H1 (cell line): ENCODE measurements at regions not wholly inside any gene's neighbourhood (a gene's known extent, or its start where the extent isn't known, plus 50 kb on each side); places are given as distances from the start of the nearest gene placed in this dataset.

Experiments
- CTCF ChIA-PET: fragments of 300-600 bp; sonication (Branson Sonifier 250); formaldehyde crosslinking; loops from one replicate; lab custom pipeline; 2021; ENCODE audit not compliant: partially characterized antibody; lab: Charles Lee
- POLR2A ChIA-PET: fragments of 300-600 bp; sonication (Branson Sonifier 250); formaldehyde crosslinking; loops from one replicate; lab custom pipeline; 2021; ENCODE audit warnings: inconsistent platforms; ENCODE audit not compliant: partially characterized antibody; lab: Charles Lee
- DNase-seq, 2 experiments: peaks; one replicate each; pipeline versions ENCODE4 v3.0.0 to v3.0.0-alpha.2; 2010 to 2022; ENCODE audit warnings: low spot score in 2 of 2, low read depth in 1 of 2, mixed read lengths in 1 of 2
- FAIRE-seq: peaks from 2 replicates; lab custom pipeline; 2011; peaks lifted over from hg19 to GRCh38; lab: Jason Lieb, UNC
- H2AFZ ChIP-seq: 2 replicates; pipeline ENCODE4 v1.8.1; 2012; ENCODE audit warnings: low read length, inconsistent platforms
- H2AK5ac ChIP-seq: 2 replicates; pipeline ENCODE4 v1.6.1; 2013; ENCODE audit warnings: low read depth, low read length
- H2BK120ac ChIP-seq: replicated peaks from 2 replicates; pipeline ENCODE3; 2013; ENCODE audit warnings: low read depth, low read length, inconsistent platforms
- H2BK12ac ChIP-seq: 2 replicates; pipeline ENCODE4 v1.6.1; 2013; ENCODE audit warnings: low read depth, low read length
- H2BK15ac ChIP-seq: 2 replicates; pipeline ENCODE4 v1.6.1; 2013; ENCODE audit warnings: low read length
- H2BK20ac ChIP-seq: 2 replicates; pipeline ENCODE4 v1.6.1; 2013; ENCODE audit warnings: low read length
- H2BK5ac ChIP-seq: 2 replicates; pipeline ENCODE4 v1.6.1; 2013; ENCODE audit warnings: low read depth, low read length
- H3K14ac ChIP-seq: 2 replicates; pipeline ENCODE4 v1.6.1; 2013; ENCODE audit warnings: inconsistent platforms; ENCODE audit not compliant: insufficient read length
- H3K18ac ChIP-seq: 2 replicates; pipeline ENCODE4 v1.6.1; 2013; ENCODE audit warnings: low read length; ENCODE audit errors: extremely low read depth
- H3K23ac ChIP-seq: 2 replicates; pipeline ENCODE4 v1.6.1; 2013; ENCODE audit warnings: inconsistent platforms; ENCODE audit not compliant: insufficient read length
- H3K23me2 ChIP-seq: 2 replicates; pipeline ENCODE4 v1.6.1; 2013; ENCODE audit warnings: low read depth, low read length
- H3K27ac ChIP-seq: 2 replicates; pipeline ENCODE4 v1.6.1; 2011; ENCODE audit warnings: low read depth, low read length, inconsistent platforms
- H3K27me3 ChIP-seq, 4 experiments: replicated peaks in 1 of 4; 1 replicate in 1 of 4; 2 replicates in 3 of 4; pipeline versions ENCODE4 v1.6.1 to v1.8.1; 2011 to 2013; ENCODE audit warnings: low read length in 3 of 4, mild to moderate bottlenecking in 3 of 4, inconsistent platforms in 2 of 4, mixed read lengths in 2 of 4, moderate library complexity in 1 of 4; ENCODE audit not compliant: control insufficient read depth in 3 of 4, insufficient read depth in 3 of 4; ENCODE audit errors: extremely low read depth in 1 of 4
- H3K36me3 ChIP-seq, 4 experiments: 2 replicates each; pipeline versions ENCODE4 v1.6.1 to v1.8.1; 2011 to 2013; ENCODE audit warnings: mild to moderate bottlenecking in 4 of 4, low read length in 3 of 4, moderate library complexity in 2 of 4, control low read depth in 1 of 4, inconsistent platforms in 1 of 4; ENCODE audit not compliant: insufficient read depth in 4 of 4, control insufficient read depth in 2 of 4
- H3K4ac ChIP-seq: replicated peaks from 2 replicates; pipeline ENCODE3; 2013; ENCODE audit warnings: low read length, low read depth, mixed read lengths, inconsistent platforms; ENCODE audit not compliant: insufficient read length
- H3K4me1 ChIP-seq, 4 experiments: replicated peaks in 1 of 4; 1 replicate in 1 of 4; 2 replicates in 3 of 4; pipeline versions ENCODE4 v1.6.1 to v1.8.1; 2011 to 2013; ENCODE audit warnings: low read length in 3 of 4, inconsistent platforms in 2 of 4, mixed read lengths in 1 of 4; ENCODE audit not compliant: insufficient read depth in 4 of 4, control insufficient read depth in 3 of 4
- H3K4me2 ChIP-seq, 2 experiments: 2 replicates each; pipeline versions ENCODE4 v1.6.1 to v1.8.1; 2011 to 2013; ENCODE audit warnings: low read depth in 2 of 2, low read length in 2 of 2, control low read depth in 1 of 2, inconsistent platforms in 1 of 2, mild to moderate bottlenecking in 1 of 2; ENCODE audit not compliant: insufficient read depth in 1 of 2
- H3K4me3 ChIP-seq, 4 experiments: fragments of 200-600, 300-600 bp in 1 of 4; sonication (generic), shearing (Covaris generic), sonication (Bioruptor Twin) in 1 of 4; 2 replicates each; pipeline versions ENCODE4 v1.5.1 to v1.8.1; 2011 to 2016; ENCODE audit warnings: low read length in 4 of 4, low read depth in 3 of 4, control low read depth in 2 of 4, inconsistent platforms in 2 of 4, mild to moderate bottlenecking in 2 of 4, mixed read lengths in 1 of 4, moderate library complexity in 1 of 4; ENCODE audit not compliant: insufficient read depth in 2 of 4; ENCODE audit errors: extremely low read depth in 1 of 4
- H3K56ac ChIP-seq: replicated peaks from 2 replicates; pipeline ENCODE3; 2013; ENCODE audit warnings: low read depth, mild to moderate bottlenecking, mixed read lengths, low read length, inconsistent platforms; ENCODE audit not compliant: insufficient read length
- H3K79me1 ChIP-seq: 2 replicates; pipeline ENCODE4 v1.6.1; 2013; ENCODE audit warnings: low read depth, low read length, control low read depth
- H3K79me2 ChIP-seq, 2 experiments: 2 replicates each; pipeline versions ENCODE4 v1.6.1 to v1.8.1; 2012 to 2013; ENCODE audit warnings: low read length in 2 of 2, mild to moderate bottlenecking in 2 of 2, inconsistent platforms in 1 of 2; ENCODE audit not compliant: insufficient read depth in 2 of 2, control insufficient read depth in 1 of 2
- H3K9ac ChIP-seq, 4 experiments: replicated peaks in 1 of 4; 1 replicate in 1 of 4; 2 replicates in 3 of 4; pipeline versions ENCODE4 v1.6.1 to v1.8.1; 2011 to 2013; ENCODE audit warnings: low read depth in 3 of 4, low read length in 3 of 4, control low read depth in 2 of 4, mild to moderate bottlenecking in 2 of 4, moderate library complexity in 2 of 4, inconsistent platforms in 1 of 4; ENCODE audit errors: extremely low read depth in 1 of 4
- H3K9me3 ChIP-seq, 2 experiments: 2 replicates each; pipeline versions ENCODE4 v1.6.1 to v1.8.1; 2012 to 2013; ENCODE audit warnings: mild to moderate bottlenecking in 2 of 2, moderate library complexity in 2 of 2, control low read depth in 1 of 2, inconsistent platforms in 1 of 2, low read depth in 1 of 2, low read length in 1 of 2, mixed read lengths in 1 of 2; ENCODE audit not compliant: insufficient read depth in 2 of 2
- H4K20me1 ChIP-seq, 2 experiments: replicated peaks in 1 of 2; 2 replicates each; pipeline versions ENCODE3 to v1.8.1; 2011 to 2013; ENCODE audit warnings: inconsistent platforms in 2 of 2, low read length in 2 of 2, mild to moderate bottlenecking in 1 of 2; ENCODE audit not compliant: insufficient read depth in 2 of 2, control insufficient read depth in 1 of 2
- H4K5ac ChIP-seq: 2 replicates; pipeline ENCODE4 v1.6.1; 2013; ENCODE audit warnings: low read length, low read depth, mixed read lengths, inconsistent platforms; ENCODE audit not compliant: insufficient read length
- H4K8ac ChIP-seq: 2 replicates; pipeline ENCODE4 v1.8.0; 2013; ENCODE audit warnings: mild to moderate bottlenecking, moderate library complexity, low read length, inconsistent platforms; ENCODE audit not compliant: insufficient read depth; ENCODE audit errors: extremely low read depth
- H4K91ac ChIP-seq: replicated peaks from 2 replicates; pipeline ENCODE3; 2013; ENCODE audit warnings: low read length, mixed read lengths, inconsistent platforms; ENCODE audit not compliant: insufficient read length
- ASH2L ChIP-seq: fragments of 200-600, 300-600 bp; sonication (generic); IDR thresholded peaks from one replicate; pipeline ENCODE4 v1.7.1; 2017; ENCODE audit warnings: low read length
- HDAC6 ChIP-seq: IDR thresholded peaks from one replicate; pipeline ENCODE4 v1.7.1; 2012; ENCODE audit warnings: low read depth, mild to moderate bottlenecking, inconsistent platforms, low read length, moderate library complexity
- KDM4A ChIP-seq: IDR thresholded peaks from one replicate; pipeline ENCODE4 v1.7.1; 2012; ENCODE audit warnings: low read depth, mild to moderate bottlenecking, moderate library complexity, low read length, inconsistent platforms; ENCODE audit not compliant: severe bottlenecking
- KDM5A ChIP-seq: fragments of 200-600 bp; IDR thresholded peaks from 2 replicates; pipeline ENCODE4 v1.7.1; 2012; ENCODE audit warnings: mild to moderate bottlenecking, low read length, inconsistent platforms, mixed read lengths
- NANOG ChIP-seq: IDR thresholded peaks from 2 replicates; pipeline ENCODE4 v1.6.1; 2011; ENCODE audit warnings: low read length, low read depth, mild to moderate bottlenecking, inconsistent platforms; ENCODE audit not compliant: insufficient read depth, poor library complexity, severe bottlenecking
- POLR2A ChIP-seq, 2 experiments: IDR thresholded peaks; 1 replicate in 1 of 2; 2 replicates in 1 of 2; pipeline ENCODE4 v1.6.1; 2011; ENCODE audit warnings: low read depth in 2 of 2, low read length in 2 of 2, mild to moderate bottlenecking in 2 of 2; ENCODE audit errors: control extremely low read depth in 1 of 2
- POU5F1 ChIP-seq: IDR thresholded peaks from 2 replicates; pipeline ENCODE4 v1.6.1; 2011; ENCODE audit warnings: low read depth, mild to moderate bottlenecking, low read length, moderate library complexity
- SP2 ChIP-seq: IDR thresholded peaks from 2 replicates; pipeline ENCODE4 v1.6.1; 2012; ENCODE audit warnings: mild to moderate bottlenecking, low read length, inconsistent platforms
- SP4 ChIP-seq: IDR thresholded peaks from 2 replicates; pipeline ENCODE4 v1.6.1; 2012; ENCODE audit warnings: low read length, inconsistent platforms
- TBP ChIP-seq: IDR thresholded peaks from 2 replicates; pipeline ENCODE4 v1.6.1; 2011; ENCODE audit warnings: low read depth, low read length, improper control_type of control experiment
- YY1 ChIP-seq: IDR thresholded peaks from 2 replicates; pipeline ENCODE4 v1.6.1; 2011; ENCODE audit warnings: low read depth, mild to moderate bottlenecking, low read length
- whole genome bisulfite sequencing, 2 experiments: shearing (Covaris generic) in 1 of 2; methylation state at CpG; one replicate each; pipeline versions ENCODE4 v1.1.6 to v1.1.7; 2013 to 2015; ENCODE audit warnings: low lambda C conversion rate in 2 of 2, mixed read lengths in 2 of 2, inconsistent platforms in 1 of 2, low coverage in 1 of 2, missing lambda C conversion rate in 1 of 2; ENCODE audit not compliant: insufficient replicate concordance in 2 of 2, insufficient coverage in 1 of 2, insufficient read length in 1 of 2; ENCODE audit errors: extremely low coverage in 1 of 2, missing lambda C conversion rate in 1 of 2; 5-methylcytosine and 5-hydroxymethylcytosine counted together
- TF ChIP-seq, protein P1 (sequence below): IDR thresholded peaks from 2 replicates; pipeline ENCODE4 v1.6.1; 2012; ENCODE audit warnings: inconsistent platforms
- TF ChIP-seq, protein P2 (sequence below): IDR thresholded peaks from 2 replicates; pipeline ENCODE4 v1.6.1; 2012; ENCODE audit warnings: low read length, inconsistent platforms

DNA sequence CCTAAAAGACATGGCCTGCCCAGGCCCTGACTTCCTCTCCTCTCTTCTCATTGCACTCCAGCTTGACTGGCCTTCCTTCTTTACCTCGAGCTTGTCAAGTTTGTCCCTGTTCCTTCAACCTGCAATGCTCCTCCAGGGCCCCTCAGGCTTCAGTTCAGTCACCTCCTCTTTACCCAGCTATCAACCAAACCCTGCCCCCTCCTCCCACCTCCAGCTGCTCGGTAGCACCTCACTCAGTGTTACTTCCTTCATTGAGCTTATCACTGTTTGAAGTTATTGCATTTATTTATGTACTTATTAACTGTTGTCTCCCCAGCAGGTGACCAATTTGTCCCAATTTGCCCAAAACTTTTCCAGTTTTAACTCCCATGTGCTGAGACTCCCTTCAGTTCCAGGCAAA, 95.8 kb upstream of the UBE2E1 start:
- TF ChIP-seq ASH2L (no peak), HDAC6 (no peak), SP2 (no peak), POLR2A (IDR thresholded peaks at IDR 0.05; ENCODE audit: control extremely low read depth in 1 of 2, low read depth in 2 of 2, low read length in 2 of 2) (no peak), KDM4A (no peak), TBP (no peak), POU5F1 (no peak), YY1 (no peak), KDM5A (no peak), SP4 (no peak), NANOG (no peak)
- TF ChIP-seq, protein P1, sequence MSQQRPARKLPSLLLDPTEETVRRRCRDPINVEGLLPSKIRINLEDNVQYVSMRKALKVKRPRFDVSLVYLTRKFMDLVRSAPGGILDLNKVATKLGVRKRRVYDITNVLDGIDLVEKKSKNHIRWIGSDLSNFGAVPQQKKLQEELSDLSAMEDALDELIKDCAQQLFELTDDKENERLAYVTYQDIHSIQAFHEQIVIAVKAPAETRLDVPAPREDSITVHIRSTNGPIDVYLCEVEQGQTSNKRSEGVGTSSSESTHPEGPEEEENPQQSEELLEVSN = no peak
- TF ChIP-seq, protein P2, sequence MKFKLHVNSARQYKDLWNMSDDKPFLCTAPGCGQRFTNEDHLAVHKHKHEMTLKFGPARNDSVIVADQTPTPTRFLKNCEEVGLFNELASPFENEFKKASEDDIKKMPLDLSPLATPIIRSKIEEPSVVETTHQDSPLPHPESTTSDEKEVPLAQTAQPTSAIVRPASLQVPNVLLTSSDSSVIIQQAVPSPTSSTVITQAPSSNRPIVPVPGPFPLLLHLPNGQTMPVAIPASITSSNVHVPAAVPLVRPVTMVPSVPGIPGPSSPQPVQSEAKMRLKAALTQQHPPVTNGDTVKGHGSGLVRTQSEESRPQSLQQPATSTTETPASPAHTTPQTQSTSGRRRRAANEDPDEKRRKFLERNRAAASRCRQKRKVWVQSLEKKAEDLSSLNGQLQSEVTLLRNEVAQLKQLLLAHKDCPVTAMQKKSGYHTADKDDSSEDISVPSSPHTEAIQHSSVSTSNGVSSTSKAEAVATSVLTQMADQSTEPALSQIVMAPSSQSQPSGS = no peak
- DNase-seq (no peak), FAIRE-seq (no peak)
- H3K27me3 ChIP-seq = peaks cover 0 to 2% (median 0%) of the 10 kb centered on the region in 4 experiments; a peak in 1 of 7 replicates
- no peak overlapping the region for H3K18ac ChIP-seq
- H2AK5ac ChIP-seq = no peak overlapping the region
- no peak overlapping the region for H3K4ac ChIP-seq
- no peak overlapping the region for H3K4me3 ChIP-seq
- H4K5ac ChIP-seq = no peak overlapping the region
- H3K56ac ChIP-seq = no peak overlapping the region
- H3K36me3 ChIP-seq = no peaks in the 10 kb centered on the region
- H3K79me1 ChIP-seq = no peaks in the 10 kb centered on the region
- H2BK12ac ChIP-seq = peak overlapping the region; percentile 32; the same call in 1 of the 2 replicates
- no peak overlapping the region for H3K14ac ChIP-seq
- no peak overlapping the region for H4K91ac ChIP-seq
- ChIA-PET POLR2A (interaction anchor here (0.7 to 1.0 kb wide), 2 partner anchors 207 to 272 kb away, joined by 3 to 4 read pairs; partner anchors contain the start of genes NKIRAS1 and RPL15), CTCF (interaction anchor here (0.7 to 4.6 kb wide), 4 partner anchors 10 to 37 kb away, joined by 3 to 13 read pairs (median 6); no protein-coding TSS in a partner anchor)
- H3K4me1 ChIP-seq = peaks cover 7 to 17% (median 13%) of the 10 kb centered on the region in 4 experiments
- no peak overlapping the region for H2BK15ac ChIP-seq
- no peak overlapping the region for H3K23ac ChIP-seq
- H3K9ac ChIP-seq = no peak overlapping the region; a peak in 2 of 7 replicates
- no peak overlapping the region for H2AFZ ChIP-seq
- H2BK120ac ChIP-seq = no peak overlapping the region
- no peaks in the 10 kb centered on the region for H4K20me1 ChIP-seq
- H3K79me2 ChIP-seq = no peaks in the 10 kb centered on the region
- H2BK5ac ChIP-seq = no peak overlapping the region
- H3K4me2 ChIP-seq = no peak overlapping the region
- no peak overlapping the region for H2BK20ac ChIP-seq
- no peaks in the 10 kb centered on the region for H3K9me3 ChIP-seq
- no peak overlapping the region for H4K8ac ChIP-seq
- no peaks in the 10 kb centered on the region for H3K23me2 ChIP-seq
- 0 out of 2 replicates have a peak overlapping the region, but pooled peaks have one; percentile 6 for H3K27ac ChIP-seq
- WGBS, 2 experiments = 76% methylated on average over 2 of the region's 2 CpGs; no CpG with 5 or more reads in 1 of the 2 experiments
